MG63 (cell line): ENCODE measurements at regions not wholly inside any gene's neighbourhood (a gene's known extent, or its start where the extent isn't known, plus 50 kb on each side); places are given as distances from the start of the nearest gene placed in this dataset.
"Not testable (repeated sequence)": the region's sequence is repeated elsewhere in the genome, so short reads cannot be mapped to it uniquely, and the experiment has no call there.

Experiments
- DNase-seq: peaks from one replicate; pipeline ENCODE4 v3.0.0-alpha.2; 2020
- H3K27me3 ChIP-seq: fragments of 250-450 bp; sonication (Bioruptor Pico); 2 replicates; pipeline ENCODE4 v1.5.1; 2020; ENCODE audit warnings: mild to moderate bottlenecking, moderate library complexity
- H3K36me3 ChIP-seq: fragments of 250-450 bp; sonication (Bioruptor Pico); 2 replicates; pipeline ENCODE4 v1.5.1; 2020; ENCODE audit warnings: mild to moderate bottlenecking, moderate library complexity
- H3K4me3 ChIP-seq: fragments of 250-450 bp; sonication (Bioruptor Pico); 2 replicates; pipeline ENCODE4 v1.5.1; 2020; ENCODE audit warnings: mild to moderate bottlenecking, moderate library complexity
- H3K9me3 ChIP-seq: fragments of 250-450 bp; sonication (Bioruptor Pico); 2 replicates; pipeline ENCODE4 v1.5.1; 2020; ENCODE audit warnings: mild to moderate bottlenecking, moderate library complexity

DNA sequence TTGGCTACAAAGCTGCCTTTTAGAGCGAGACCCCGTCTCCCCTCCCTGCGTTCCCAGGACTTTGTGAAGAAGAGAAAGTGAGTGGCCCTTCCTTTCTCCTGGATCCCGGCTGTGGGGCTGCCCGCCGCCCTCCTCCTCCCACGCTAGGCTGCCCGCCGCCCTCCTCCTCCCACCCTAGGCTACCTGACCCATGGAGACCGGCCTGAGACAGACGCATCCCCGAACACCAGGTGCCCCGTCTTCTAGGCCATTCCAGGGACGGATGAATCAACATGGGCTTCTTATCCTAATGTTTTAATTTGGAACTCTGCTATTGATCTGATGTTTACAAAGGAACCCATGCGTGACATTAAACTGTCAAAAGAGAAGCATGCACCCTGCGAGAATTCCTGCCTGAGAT lies 117.3 kb upstream of the LPCAT1 start:
- no peak for DNase-seq
- H3K9me3 ChIP-seq, result peaks cover 4% of the 10 kb centered on the region
- peaks cover 30% of the 10 kb centered on the region for H3K27me3 ChIP-seq
- H3K36me3 ChIP-seq, result no peaks in the 10 kb centered on the region
- H3K4me3 ChIP-seq, result no peak overlapping the region

- DNase-seq, result no peak
- H3K27me3 ChIP-seq, result peaks cover 24% of the 10 kb centered on the region
- H3K4me3 ChIP-seq, result no peak overlapping the region
- no peaks in the 10 kb centered on the region for H3K9me3 ChIP-seq
- H3K36me3 ChIP-seq, result no peaks in the 10 kb centered on the region
Measured at GRCh38 chr5:1640421-1640881, 116.7 kb upstream of the LPCAT1 start.

DNA sequence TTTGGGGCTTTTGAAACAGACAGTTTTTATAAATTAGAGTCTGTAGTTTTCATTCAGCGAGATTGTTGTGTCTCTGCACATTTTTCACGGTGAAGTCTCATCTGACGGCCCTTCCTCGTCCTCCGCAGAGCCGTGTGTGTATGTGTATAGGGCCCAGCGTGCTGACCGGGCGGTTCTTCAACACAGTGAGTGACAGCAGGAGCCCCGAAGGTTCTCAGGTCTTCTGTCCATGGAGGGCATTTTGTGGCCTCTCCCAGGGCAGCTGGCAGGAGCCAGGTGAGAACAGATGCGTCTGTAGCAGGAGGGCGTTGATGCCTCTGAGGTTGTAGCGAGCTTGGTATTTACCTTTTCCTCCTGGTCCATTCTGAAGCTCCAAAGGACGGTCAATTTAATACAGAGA lies 116.0 kb upstream of the LPCAT1 start:
- Histone ChIP-seq H3K27me3 (peaks cover 19% of the 10 kb centered on the region), H3K4me3 (no peak overlapping the region), H3K36me3 (no peaks in the 10 kb centered on the region), H3K9me3 (no peaks in the 10 kb centered on the region)
- no peak for DNase-seq

GRCh38 chr5:1638658-1639400 lies 115.1 kb upstream of the LPCAT1 start:
- no peak for DNase-seq
- Histone ChIP-seq H3K27me3 (peaks cover 14% of the 10 kb centered on the region), H3K4me3 (no peak overlapping the region), H3K36me3 (no peaks in the 10 kb centered on the region), H3K9me3 (no peaks in the 10 kb centered on the region)

- Histone ChIP-seq H3K9me3 (no peaks in the 10 kb centered on the region), H3K4me3 (no peak overlapping the region), H3K27me3 (peaks cover 4% of the 10 kb centered on the region), H3K36me3 (no peaks in the 10 kb centered on the region)
- no peak for DNase-seq
Measured at GRCh38 chr5:1637639-1638481, 114.1 kb upstream of the LPCAT1 start.

- Histone ChIP-seq H3K9me3 (no peaks in the 10 kb centered on the region), H3K4me3 (no peak overlapping the region)
- no peak for DNase-seq
Measured at GRCh38 chr5:1636981-1637638, 113.3 kb upstream of the LPCAT1 start.

GRCh38 chr5:1636208-1636770 lies 112.5 kb upstream of the LPCAT1 start:
- not testable (repeated sequence) for DNase-seq, H3K27me3 ChIP-seq, H3K36me3 ChIP-seq, H3K4me3 ChIP-seq, H3K9me3 ChIP-seq

More at GRCh38 chr5:1636981-1637638, 113.3 kb upstream of the LPCAT1 start:
- no peaks in the 10 kb centered on the region for H3K36me3 ChIP-seq
- no peaks in the 10 kb centered on the region for H3K27me3 ChIP-seq

- not testable (repeated sequence) for H3K27me3 ChIP-seq, H3K36me3 ChIP-seq, H3K4me3 ChIP-seq, H3K9me3 ChIP-seq
- DNase-seq, result peak; percentile 49
Measured at GRCh38 chr5:1635477-1635876, 111.7 kb upstream of the LPCAT1 start.

GRCh38 chr5:1634337-1634661 lies 110.5 kb upstream of the LPCAT1 start:
- Histone ChIP-seq H3K36me3 (peaks cover 15% of the 10 kb centered on the region), H3K9me3 (no peaks in the 10 kb centered on the region), H3K4me3 (peak overlapping the region; percentile 80), H3K27me3 (no peaks in the 10 kb centered on the region)
- DNase-seq, result no peak

- Histone ChIP-seq H3K36me3 (peaks cover 16% of the 10 kb centered on the region), H3K9me3 (no peaks in the 10 kb centered on the region), H3K4me3 (peak overlapping the region; percentile 80), H3K27me3 (no peaks in the 10 kb centered on the region)
- DNase-seq, result peak; percentile 92
Measured at GRCh38 chr5:1633605-1634336, 110.0 kb upstream of the LPCAT1 start.

DNA sequence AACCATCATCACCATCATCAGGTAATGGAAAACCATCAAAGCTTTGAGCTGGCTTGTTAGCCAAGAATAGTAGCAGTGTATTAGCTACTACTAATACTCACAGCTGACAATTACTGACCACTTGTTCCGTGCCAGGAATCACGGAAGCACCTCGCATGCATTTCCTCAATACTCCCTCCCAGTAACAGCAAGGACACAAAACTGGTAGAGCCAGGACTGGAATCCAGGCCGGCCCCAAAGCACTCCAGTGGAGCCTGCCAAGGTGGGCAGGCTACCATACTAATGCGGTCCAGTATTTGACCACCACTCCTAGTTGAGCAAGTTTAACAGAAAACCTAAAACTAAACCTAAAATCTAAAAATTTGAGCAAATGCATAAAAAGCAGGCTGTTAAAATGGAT lies 107.2 kb upstream of the LPCAT1 start:
- H3K4me3 ChIP-seq, H3K27me3 ChIP-seq, H3K9me3 ChIP-seq, DNase-seq: not testable (repeated sequence)
- peaks cover 25% of the 10 kb centered on the region for H3K36me3 ChIP-seq

DNA sequence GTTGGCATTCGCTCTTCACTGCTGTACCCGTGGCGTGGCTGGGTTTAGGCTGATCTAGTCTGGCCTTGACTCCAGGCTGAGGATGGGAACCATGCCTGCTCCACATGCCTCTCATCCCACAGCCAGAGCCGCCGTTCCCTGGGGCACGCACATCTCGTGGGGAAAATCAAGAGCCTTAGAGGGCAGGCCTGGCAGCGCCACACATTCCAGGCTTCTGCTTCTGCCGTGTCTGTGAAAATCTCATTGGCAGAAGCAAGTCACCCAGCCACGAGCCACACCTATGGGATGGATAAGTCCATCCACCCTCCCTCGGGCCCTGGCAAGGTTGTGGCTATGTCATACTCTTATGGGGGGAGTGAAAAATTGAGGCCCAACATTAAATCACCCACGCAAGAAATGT lies 102.6 kb upstream of the LPCAT1 start:
- H3K9me3 ChIP-seq, H3K27me3 ChIP-seq: not testable (repeated sequence)
- peaks cover 36% of the 10 kb centered on the region for H3K36me3 ChIP-seq

DNA sequence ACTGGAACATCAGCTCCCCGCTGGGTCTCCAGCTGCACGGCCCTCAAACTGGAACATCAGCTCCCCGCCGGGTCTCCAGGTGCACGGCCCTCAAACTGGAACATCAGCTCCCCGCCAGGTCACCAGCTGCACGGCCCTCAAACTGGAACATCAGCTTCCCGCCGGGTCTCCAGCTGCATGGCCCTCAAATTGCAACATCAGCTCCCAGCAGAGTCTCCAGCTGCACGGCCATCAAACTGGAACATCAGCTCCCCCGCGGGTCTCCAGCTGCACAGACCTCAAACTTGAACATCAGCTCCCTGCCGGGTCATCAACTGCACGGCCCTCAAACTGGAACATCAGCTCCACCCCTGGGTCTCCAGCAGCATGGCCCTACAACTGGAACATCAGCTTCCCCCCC lies 95.8 kb upstream of the LPCAT1 start:
- not testable (repeated sequence) for H3K36me3 ChIP-seq, H3K9me3 ChIP-seq, H3K27me3 ChIP-seq, H3K4me3 ChIP-seq, DNase-seq

More for the DNA sequence above, 102.6 kb upstream of the LPCAT1 start:
- not testable (repeated sequence) for DNase-seq, H3K4me3 ChIP-seq

GRCh38 chr5:1618296-1618865 lies 94.6 kb upstream of the LPCAT1 start:
- not testable (repeated sequence) for DNase-seq, H3K36me3 ChIP-seq, H3K4me3 ChIP-seq, H3K27me3 ChIP-seq, H3K9me3 ChIP-seq

DNA sequence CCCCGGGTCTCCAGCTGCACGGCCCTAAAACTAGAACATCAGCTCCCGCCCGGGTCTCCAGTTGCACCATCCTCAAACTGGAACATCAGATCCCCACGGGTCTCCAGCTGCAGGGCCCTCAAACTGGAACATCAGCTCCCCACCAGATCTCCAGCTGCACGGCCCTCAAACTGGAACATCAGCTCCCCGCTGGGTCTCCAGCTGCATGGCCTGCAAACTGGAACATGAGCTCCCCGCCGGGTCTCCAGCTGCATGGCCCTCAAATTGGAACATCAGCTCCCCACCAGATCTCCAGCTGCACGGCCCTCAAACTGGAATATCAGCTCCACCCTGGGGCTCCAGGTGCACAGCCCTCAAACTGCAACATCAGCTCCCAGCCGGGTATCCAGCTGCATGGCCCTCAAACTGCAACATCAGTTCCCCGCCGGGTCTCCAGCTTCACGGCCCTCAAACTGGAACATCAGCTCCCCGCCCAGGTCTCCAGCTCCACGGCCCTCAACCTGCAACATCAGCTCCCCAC lies 93.5 kb upstream of the LPCAT1 start:
- not testable (repeated sequence) for H3K27me3 ChIP-seq, DNase-seq, H3K9me3 ChIP-seq, H3K4me3 ChIP-seq, H3K36me3 ChIP-seq

DNA sequence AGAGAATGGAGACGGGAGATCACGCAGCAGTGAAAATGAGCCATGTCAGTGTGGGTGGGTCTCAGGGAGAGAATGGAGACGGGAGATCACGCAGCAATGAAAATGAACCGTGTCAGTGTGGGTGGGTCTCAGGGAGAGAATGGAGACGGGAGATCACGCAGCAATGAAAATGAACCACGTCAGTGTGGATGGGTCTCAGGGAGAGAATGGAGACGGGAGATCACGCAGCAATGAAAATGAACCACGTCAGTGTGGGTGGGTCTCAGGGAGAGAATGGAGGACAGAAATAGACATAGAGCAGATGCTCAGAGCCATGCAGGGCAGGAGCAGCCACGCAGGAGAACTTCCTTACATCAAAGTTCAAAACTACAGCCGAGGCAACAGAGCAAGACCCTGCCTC lies 89.8 kb upstream of the LPCAT1 start:
- H3K27me3 ChIP-seq, DNase-seq, H3K9me3 ChIP-seq, H3K36me3 ChIP-seq, H3K4me3 ChIP-seq: not testable (repeated sequence)
